ENCODE measurements at regions not wholly inside any gene's neighbourhood (a gene's known extent, or its start where the extent isn't known, plus 50 kb on each side); places are given as distances from the start of the nearest gene placed in this dataset.

GRCh38 chr1:22347854-22348760, 103.5 kb upstream of the ZBTB40 start (continued):
- TF ChIP-seq ZBTB37 (CRISPR knock-in tag; IDR thresholded peaks at IDR 0.05) (no peak; the same call in 1 of the 2 replicates), ZSCAN21 (CRISPR knock-in tag; IDR thresholded peaks at IDR 0.05; ENCODE audit: borderline replicate concordance) (peak; percentile 47; the same call in 1 of the 2 replicates), ZNF710 (CRISPR knock-in tag; IDR thresholded peaks at IDR 0.05; ENCODE audit: borderline replicate concordance) (peak; percentile 77; the same call in 1 of the 2 replicates), TBL1XR1 (IDR thresholded peaks at IDR 0.05; ENCODE audit: borderline replicate concordance, low read length, partially characterized antibody) (peak; percentile 96), HDAC1 (CRISPR knock-in tag; IDR thresholded peaks at IDR 0.05) (peak; percentile 93), FOXP4 (CRISPR knock-in tag; IDR thresholded peaks at IDR 0.05) (peak; percentile 94), ZNF569 (CRISPR knock-in tag; IDR thresholded peaks at IDR 0.05; ENCODE audit: borderline replicate concordance) (no peak), MYC (CRISPR knock-in tag; IDR thresholded peaks at IDR 0.05; ENCODE audit: borderline replicate concordance) (0 out of 2 replicates have a peak, but pooled peaks have one; percentile 44), RARA (CRISPR knock-in tag; IDR thresholded peaks at IDR 0.05) (peak; percentile 96), CERS6 (CRISPR knock-in tag; IDR thresholded peaks at IDR 0.05) (no peak), SKIL (CRISPR knock-in tag; IDR thresholded peaks at IDR 0.05; ENCODE audit: borderline replicate concordance) (peak; percentile 82), FOXO1 (CRISPR knock-in tag; IDR thresholded peaks at IDR 0.05) (peak; percentile 95), STAT6 (CRISPR knock-in tag; IDR thresholded peaks at IDR 0.05; ENCODE audit: borderline replicate concordance) (peak; percentile 36; the same call in 1 of the 2 replicates), ATM (IDR thresholded peaks at IDR 0.05; ENCODE audit: borderline replicate concordance) (no peak)

Measured in HepG2 (cell line).